ENCODE measurements at regions not wholly inside any gene's neighbourhood (a gene's known extent, or its start where the extent isn't known, plus 50 kb on each side); places are given as distances from the start of the nearest gene placed in this dataset.
"Not testable (repeated sequence)": the region's sequence is repeated elsewhere in the genome, so short reads cannot be mapped to it uniquely, and the experiment has no call there.

GRCh38 chr4:44985152-44985551 lies 258.8 kb upstream of the GNPDA2 start:
- Histone ChIP-seq H3K27ac (no peak overlapping the region), H3K9me3 (no peaks in the 10 kb centered on the region), H3K27me3 (no peaks in the 10 kb centered on the region), H3K4me3 (replicated peaks in 1 of 3) (no peak overlapping the region), H3K4me1 (no peaks in the 10 kb centered on the region), H3K36me3 (no peaks in the 10 kb centered on the region)
- intact Hi-C loops (cut with DNase I) = no loop called here
- TF ChIP-seq CTCF (IDR thresholded peaks at IDR 0.05) = no peak
- DNase-seq = no peak
- 80 to 81% methylated on average over 2 of the region's 2 CpGs for WGBS, 2 donors

- no peaks in the 10 kb centered on the region for H3K9me3 ChIP-seq
Observed at GRCh38 chr4:44984083-44984482, 257.7 kb upstream of the GNPDA2 start.

DNA sequence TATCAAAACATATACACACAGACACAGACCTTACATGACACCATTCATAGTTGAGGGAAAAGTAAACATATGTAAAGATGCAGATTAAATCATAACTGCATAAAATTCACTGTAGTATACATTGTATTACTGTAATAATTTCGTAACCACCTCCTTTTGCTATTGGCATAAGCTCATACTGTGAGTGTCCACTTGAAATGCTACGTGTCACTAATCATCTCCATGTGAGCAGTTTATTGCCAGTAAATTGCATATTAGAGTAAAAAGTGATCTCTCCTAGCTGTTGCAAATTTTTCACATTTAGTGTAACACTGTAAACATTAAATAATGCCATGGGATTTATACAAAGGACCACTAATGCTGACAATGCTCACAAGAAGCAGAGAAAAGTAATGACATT lies 256.7 kb upstream of the GNPDA2 start:
- H3K9me3 ChIP-seq = no peaks in the 10 kb centered on the region
- no peaks in the 10 kb centered on the region for H3K27me3 ChIP-seq
- intact Hi-C loops (cut with DNase I) = no loop called here
- WGBS, 2 donors = 30 to 48% methylated on average over 2 of the region's 2 CpGs
- H3K27ac ChIP-seq = no peak overlapping the region
- H3K4me3 ChIP-seq (replicated peaks in 1 of 3) = no peak overlapping the region
- H3K4me1 ChIP-seq = no peaks in the 10 kb centered on the region
- TF ChIP-seq POLR2A (IDR thresholded peaks at IDR 0.05) (no peak), CTCF (IDR thresholded peaks at IDR 0.05) (no peak)
- H3K36me3 ChIP-seq = no peaks in the 10 kb centered on the region
- DNase-seq = no peak

More at GRCh38 chr4:44984083-44984482, 257.7 kb upstream of the GNPDA2 start:
- Histone ChIP-seq H3K27ac (no peak overlapping the region), H3K27me3 (no peaks in the 10 kb centered on the region), H3K36me3 (no peaks in the 10 kb centered on the region), H3K4me3 (replicated peaks in 1 of 3) (no peak overlapping the region), H3K4me1 (no peaks in the 10 kb centered on the region)
- intact Hi-C loops (cut with DNase I) = no loop called here
- DNase-seq = no peak
- TF ChIP-seq CTCF (IDR thresholded peaks at IDR 0.05) (no peak), POLR2A (IDR thresholded peaks at IDR 0.05) (no peak)

DNA sequence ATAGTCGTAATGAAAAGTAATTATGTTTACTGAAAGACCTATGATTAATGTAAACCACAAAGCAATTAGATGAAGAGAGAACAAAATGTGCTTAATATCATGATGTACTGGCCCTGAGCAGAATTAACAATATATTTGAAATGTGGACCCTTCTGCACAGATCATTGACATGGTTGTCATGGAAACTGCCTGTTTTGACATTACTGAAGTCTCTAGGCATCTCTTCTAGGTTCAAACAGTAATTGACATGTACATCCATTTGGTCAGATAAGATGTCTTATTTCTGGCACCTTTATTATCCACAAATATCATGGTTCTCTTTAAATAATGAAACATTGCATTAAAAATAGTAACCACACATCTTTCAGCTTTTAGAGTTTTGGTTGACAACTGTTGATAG lies 251.7 kb upstream of the GNPDA2 start:
- Histone ChIP-seq H3K4me1 (no peaks in the 10 kb centered on the region), H3K27ac (no peak overlapping the region), H3K36me3 (no peaks in the 10 kb centered on the region), H3K27me3 (no peaks in the 10 kb centered on the region), H3K4me3 (replicated peaks in 1 of 3) (no peak overlapping the region), H3K9me3 (no peaks in the 10 kb centered on the region)
- WGBS, 2 donors = 36 to 61% methylated on average over 1 of the region's 1 CpG
- TF ChIP-seq POLR2A (IDR thresholded peaks at IDR 0.05) (no peak), CTCF (IDR thresholded peaks at IDR 0.05) (no peak)
- DNase-seq = no peak
- intact Hi-C loops (cut with DNase I) = no loop called here

DNA sequence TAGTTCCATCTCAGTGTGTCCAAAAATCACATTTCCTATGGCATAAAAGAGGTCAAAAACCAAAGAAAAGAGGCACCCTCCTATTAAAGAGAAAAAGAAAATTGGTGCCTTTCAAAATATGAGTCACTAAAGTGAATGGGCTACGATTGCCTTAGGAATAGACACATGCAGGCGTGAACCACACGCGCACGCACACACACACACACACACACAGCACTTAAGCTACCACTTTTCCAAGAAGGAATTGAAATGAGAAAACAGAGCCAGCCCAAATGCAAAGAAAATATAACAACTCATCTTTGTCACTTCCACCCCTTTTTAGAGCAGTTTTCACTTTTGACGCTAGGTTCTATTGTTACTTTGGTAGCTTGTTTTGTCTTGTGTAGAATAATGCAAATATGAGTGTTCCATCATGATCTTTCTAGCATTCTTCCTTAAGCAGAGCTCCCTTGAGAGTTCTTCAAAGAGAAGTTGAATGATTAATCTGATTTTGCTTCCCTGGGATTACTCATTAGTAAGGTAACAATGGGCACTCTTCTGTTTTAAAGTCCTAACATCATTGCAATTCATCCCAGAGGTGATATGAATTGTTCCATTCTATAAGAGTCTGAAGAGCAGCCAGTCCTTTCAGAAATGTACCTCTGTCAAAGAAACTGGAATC lies 239.2 kb upstream of the GNPDA2 start:
- H3K27me3 ChIP-seq = no peaks in the 10 kb centered on the region
- no peaks in the 10 kb centered on the region for H3K36me3 ChIP-seq
- H3K4me3 ChIP-seq (replicated peaks in 1 of 3) = no peak overlapping the region
- TF ChIP-seq CTCF (IDR thresholded peaks at IDR 0.05) = no peak
- TF ChIP-seq POLR2A (IDR thresholded peaks at IDR 0.05) = no peak
- DNase-seq = no peak
- intact Hi-C loops (cut with DNase I) = no loop called here
- H3K9me3 ChIP-seq = no peaks in the 10 kb centered on the region
- H3K27ac ChIP-seq = no peak overlapping the region
- 88 to 92% methylated on average over 6 of the region's 6 CpGs for WGBS, 2 donors
- H3K4me1 ChIP-seq = no peaks in the 10 kb centered on the region

- H3K36me3 ChIP-seq; H3K4me3 ChIP-seq (replicated peaks in 1 of 3); H3K27ac ChIP-seq; DNase-seq; H3K4me1 ChIP-seq; H3K9me3 ChIP-seq; intact Hi-C loops (cut with DNase I); H3K27me3 ChIP-seq: not testable (repeated sequence)
- WGBS, 2 donors = 70 to 74% methylated on average over 5 of the region's 5 CpGs
Observed at GRCh38 chr4:44964086-44964485, 237.7 kb upstream of the GNPDA2 start.
